ENCODE measurements at regions not wholly inside any gene's neighbourhood (a gene's known extent, or its start where the extent isn't known, plus 50 kb on each side); places are given as distances from the start of the nearest gene placed in this dataset.
"Not testable (repeated sequence)": the region's sequence is repeated elsewhere in the genome, so short reads cannot be mapped to it uniquely, and the experiment has no call there.

- ATAC-seq = no peak
- H3K27ac ChIP-seq (ENCODE audit: low read length) = no peak overlapping the region
- peaks cover 2% of the 10 kb centered on the region; the same call in 1 of the 2 replicates for H3K27me3 ChIP-seq (ENCODE audit: control insufficient read depth, insufficient read depth, low read length)
- in situ Hi-C loops (cut with HindIII; ENCODE audit: low pct_unique_long_range_greater_than_20kb, low sequenced_read_pairs) = no loop called here
- H3K4me1 ChIP-seq (ENCODE audit: control insufficient read depth, insufficient read depth, low read length) = no peaks in the 10 kb centered on the region
- TF ChIP-seq SIN3A (IDR thresholded peaks at IDR 0.05; ENCODE audit: borderline replicate concordance, insufficient read depth, low read depth, low read length) (no peak), CTCF (IDR thresholded peaks at IDR 0.05) (no peak), REST (IDR thresholded peaks at IDR 0.05; ENCODE audit: insufficient read depth in 1 of 2, low read depth in 2 of 2, low read length in 1 of 2) (no peak), TCF7L2 (IDR thresholded peaks at IDR 0.05; ENCODE audit: low read depth, low read length) (no peak), POLR2AphosphoS5 (IDR thresholded peaks at IDR 0.05; ENCODE audit: low read depth, low read length) (no peak)
- H3K36me3 ChIP-seq (ENCODE audit: control insufficient read depth, insufficient read depth, low read length) = no peaks in the 10 kb centered on the region
- DNase-seq (ENCODE audit: low read depth, low spot score) = no peak
- intact Hi-C loops (cut with micrococcal nuclease; ENCODE audit: unreplicated experiment) = no loop called here
- POLR2A ChIA-PET = no interaction called here
- BruUV-seq (replicated peaks) = no TSS peak
- CTCF ChIA-PET = no interaction called here
- H3K4me3 ChIP-seq (ENCODE audit: low read depth in 2 of 2, low read length in 2 of 2) = no peak overlapping the region
- H3K9me3 ChIP-seq (ENCODE audit: control insufficient read depth, insufficient read depth, low read depth, low read length) = no peaks in the 10 kb centered on the region
Measured at GRCh38 chr21:35436899-35437298, 387.8 kb upstream of the RUNX1 start.

- in situ Hi-C loops (cut with HindIII; ENCODE audit: low pct_unique_long_range_greater_than_20kb, low sequenced_read_pairs); BruUV-seq (replicated peaks); DNase-seq (ENCODE audit: low read depth, low spot score); H3K4me3 ChIP-seq (ENCODE audit: low read depth in 2 of 2, low read length in 2 of 2); intact Hi-C loops (cut with micrococcal nuclease; ENCODE audit: unreplicated experiment); H3K36me3 ChIP-seq (ENCODE audit: control insufficient read depth, insufficient read depth, low read length); CTCF ChIA-PET; POLR2A ChIA-PET; H3K27ac ChIP-seq (ENCODE audit: low read length); H3K9me3 ChIP-seq (ENCODE audit: control insufficient read depth, insufficient read depth, low read depth, low read length); H3K27me3 ChIP-seq (ENCODE audit: control insufficient read depth, insufficient read depth, low read length); ATAC-seq; H3K4me1 ChIP-seq (ENCODE audit: control insufficient read depth, insufficient read depth, low read length): not testable (repeated sequence)
Measured at GRCh38 chr21:35432601-35433000, 383.5 kb upstream of the RUNX1 start.

GRCh38 chr21:35430260-35430659 lies 381.2 kb upstream of the RUNX1 start:
- TF ChIP-seq REST (IDR thresholded peaks at IDR 0.05; ENCODE audit: insufficient read depth in 1 of 2, low read depth in 2 of 2, low read length in 1 of 2) = no peak
- peaks cover 2% of the 10 kb centered on the region; the same call in 1 of the 2 replicates for H3K27me3 ChIP-seq (ENCODE audit: control insufficient read depth, insufficient read depth, low read length)
- H3K9me3 ChIP-seq (ENCODE audit: control insufficient read depth, insufficient read depth, low read depth, low read length) = no peaks in the 10 kb centered on the region
- DNase-seq (ENCODE audit: low read depth, low spot score) (no peak), ATAC-seq (no peak)
- intact Hi-C loops (cut with micrococcal nuclease; ENCODE audit: unreplicated experiment) (no loop called here), in situ Hi-C loops (cut with HindIII; ENCODE audit: low pct_unique_long_range_greater_than_20kb, low sequenced_read_pairs) (no loop called here)
- POLR2A ChIA-PET = no interaction called here
- CTCF ChIA-PET = no interaction called here
- H3K27ac ChIP-seq (ENCODE audit: low read length) = no peak overlapping the region
- no TSS peak for BruUV-seq (replicated peaks)
- no peaks in the 10 kb centered on the region for H3K36me3 ChIP-seq (ENCODE audit: control insufficient read depth, insufficient read depth, low read length)
- H3K4me1 ChIP-seq (ENCODE audit: control insufficient read depth, insufficient read depth, low read length) = no peaks in the 10 kb centered on the region
- no peak overlapping the region for H3K4me3 ChIP-seq (ENCODE audit: low read depth in 2 of 2, low read length in 2 of 2)
